Erythroblast (primary cell): ENCODE measurements at regions not wholly inside any gene's neighbourhood (a gene's known extent, or its start where the extent isn't known, plus 50 kb on each side); places are given as distances from the start of the nearest gene placed in this dataset.

ENCODE experiments used
- GATA1 ChIP-seq: IDR thresholded peaks from 2 replicates; pipeline ENCODE4 v1.6.1; 2011; ENCODE audit warnings: low read depth, mild to moderate bottlenecking, control low read depth, low read length, moderate library complexity
- POLR2A ChIP-seq: IDR thresholded peaks from 2 replicates; pipeline ENCODE4 v1.6.1; 2011; ENCODE audit warnings: mild to moderate bottlenecking, low read length

DNA sequence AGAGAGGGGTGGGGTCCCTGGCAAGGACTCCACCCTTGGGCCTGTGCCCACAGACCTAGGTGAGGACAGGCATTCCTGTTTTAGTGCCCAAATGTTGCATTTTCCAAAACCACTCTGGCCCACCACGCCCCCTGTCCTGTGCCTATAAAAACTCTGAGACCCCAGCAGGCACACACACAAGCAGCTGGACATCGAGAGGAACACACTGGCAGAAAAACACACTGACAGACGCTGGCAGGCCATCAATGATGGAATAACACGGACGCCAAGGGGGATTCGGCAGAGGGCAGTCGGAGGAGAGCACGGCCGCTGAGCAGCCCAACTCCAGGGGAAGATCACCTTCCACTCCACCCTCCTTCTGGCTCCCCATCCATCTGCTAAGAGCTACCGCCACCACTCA lies 386.9 kb upstream of the AUTS2 start:
- TF ChIP-seq POLR2A (no peak), GATA1 (no peak)
